ENCODE measurements at regions not wholly inside any gene's neighbourhood (a gene's known extent, or its start where the extent isn't known, plus 50 kb on each side); places are given as distances from the start of the nearest gene placed in this dataset.

DNA sequence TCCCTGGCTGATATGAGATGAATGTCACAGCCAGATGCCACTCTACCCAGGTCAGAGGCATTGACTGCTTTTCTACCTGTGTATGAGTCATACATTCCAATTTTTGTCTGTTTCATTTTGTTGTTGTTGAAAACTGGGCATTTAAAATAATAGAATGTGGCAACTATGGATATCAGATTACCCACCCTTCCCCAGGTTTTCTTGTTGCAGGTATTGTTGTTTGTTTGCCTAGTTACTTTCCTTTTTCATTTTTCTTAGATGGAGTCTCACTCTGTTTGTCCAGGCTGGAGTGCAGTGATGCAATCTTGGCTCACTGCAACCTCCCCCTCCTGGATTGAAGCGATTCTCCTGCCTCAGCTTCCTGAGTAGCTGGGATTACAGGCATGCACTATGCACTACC is 70.2 kb downstream of the LRRC30 start:
- no peak for TF ChIP-seq EZH2 (IDR thresholded peaks at IDR 0.05; ENCODE audit: low read length)
- TF ChIP-seq, protein P1, sequence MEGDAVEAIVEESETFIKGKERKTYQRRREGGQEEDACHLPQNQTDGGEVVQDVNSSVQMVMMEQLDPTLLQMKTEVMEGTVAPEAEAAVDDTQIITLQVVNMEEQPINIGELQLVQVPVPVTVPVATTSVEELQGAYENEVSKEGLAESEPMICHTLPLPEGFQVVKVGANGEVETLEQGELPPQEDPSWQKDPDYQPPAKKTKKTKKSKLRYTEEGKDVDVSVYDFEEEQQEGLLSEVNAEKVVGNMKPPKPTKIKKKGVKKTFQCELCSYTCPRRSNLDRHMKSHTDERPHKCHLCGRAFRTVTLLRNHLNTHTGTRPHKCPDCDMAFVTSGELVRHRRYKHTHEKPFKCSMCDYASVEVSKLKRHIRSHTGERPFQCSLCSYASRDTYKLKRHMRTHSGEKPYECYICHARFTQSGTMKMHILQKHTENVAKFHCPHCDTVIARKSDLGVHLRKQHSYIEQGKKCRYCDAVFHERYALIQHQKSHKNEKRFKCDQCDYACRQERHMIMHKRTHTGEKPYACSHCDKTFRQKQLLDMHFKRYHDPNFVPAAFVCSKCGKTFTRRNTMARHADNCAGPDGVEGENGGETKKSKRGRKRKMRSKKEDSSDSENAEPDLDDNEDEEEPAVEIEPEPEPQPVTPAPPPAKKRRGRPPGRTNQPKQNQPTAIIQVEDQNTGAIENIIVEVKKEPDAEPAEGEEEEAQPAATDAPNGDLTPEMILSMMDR (optimal IDR thresholded peaks at IDR 0.05 in 1 of 3, IDR thresholded peaks at IDR 0.05 in 1 of 3, conservative IDR thresholded peaks at IDR 0.05 in 1 of 3; ENCODE audit: extremely low read depth in 1 of 3, insufficient read depth in 2 of 3, low read length in 3 of 3): no peak
- Histone ChIP-seq H3K4me2 (ENCODE audit: control insufficient read depth, extremely low read depth, insufficient read depth, low read depth, low read length) (no peak overlapping the region), H3K9me3 (ENCODE audit: control insufficient read depth, low read depth, low read length) (no peaks in the 10 kb centered on the region), H3K9me1 (ENCODE audit: control insufficient read depth, extremely low read depth, insufficient read depth, low read length) (no peaks in the 10 kb centered on the region), H3K4me3 (ENCODE audit: control insufficient read depth in 2 of 3, extremely low read depth in 1 of 3, insufficient read depth in 2 of 3, low read depth in 1 of 3, low read length in 3 of 3) (no peak overlapping the region), H3K27me3 (ENCODE audit: control insufficient read depth, extremely low read depth, insufficient read depth, low read length) (no peaks in the 10 kb centered on the region), H3K27ac (ENCODE audit: control insufficient read depth, insufficient read depth, low read length) (no peak overlapping the region), H3K9ac (ENCODE audit: control insufficient read depth, extremely low read depth, insufficient read depth, low read length) (no peak overlapping the region), H3K79me2 (ENCODE audit: control insufficient read depth, insufficient read depth, low read length) (no peaks in the 10 kb centered on the region), H4K20me1 (ENCODE audit: control insufficient read depth, extremely low read depth, insufficient read depth, low read length) (no peaks in the 10 kb centered on the region), H2AFZ (ENCODE audit: control insufficient read depth, low read length) (no peak overlapping the region), H3K36me3 (ENCODE audit: control insufficient read depth in 2 of 2, extremely low read depth in 1 of 2, insufficient read depth in 2 of 2, low read length in 2 of 2) (no peaks in the 10 kb centered on the region), H3K4me1 (ENCODE audit: control insufficient read depth, extremely low read depth, insufficient read depth, low read length) (no peaks in the 10 kb centered on the region)
- dilution Hi-C loops (cut with MboI; ENCODE audit: extremely low pct_ligation_motif_present, low sequenced_read_pairs): no loop called here
- no peak for FAIRE-seq
- DNase-seq (ENCODE audit: low read depth, low spot score): no peak

DNA sequence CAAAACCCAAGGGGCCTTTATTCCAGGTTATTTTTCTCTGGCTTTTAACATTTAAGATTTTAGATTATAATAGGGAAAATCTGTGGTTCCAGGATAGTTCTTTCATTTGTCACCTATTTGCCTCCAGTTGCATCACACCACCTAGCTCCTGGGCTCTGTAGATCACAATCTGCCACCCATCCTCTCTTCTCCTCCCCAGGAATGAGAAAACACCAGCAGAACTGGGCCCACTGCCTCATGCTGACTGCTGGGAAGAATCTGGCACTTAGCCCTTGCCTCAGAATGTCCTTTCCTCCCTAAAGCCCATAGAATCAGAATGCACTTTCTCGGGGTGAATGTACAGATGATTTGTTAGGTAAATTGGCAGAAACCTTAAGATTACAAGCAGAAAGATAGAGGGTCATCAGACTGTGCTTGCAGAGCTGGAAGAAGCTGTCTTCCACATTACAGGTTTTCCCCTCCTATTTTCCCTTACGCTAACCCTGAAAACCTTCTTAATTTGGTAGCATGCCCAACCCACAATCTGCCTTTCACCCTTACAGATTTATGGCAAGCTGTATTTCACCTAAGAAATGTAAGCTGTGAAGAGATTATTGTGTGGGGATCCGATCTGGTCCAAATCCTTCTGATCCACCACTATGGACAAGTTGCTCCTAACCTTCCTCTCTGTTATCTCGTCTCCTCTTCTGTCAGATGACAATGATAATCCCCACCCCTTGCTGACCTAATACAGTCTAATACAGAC is 72.6 kb downstream of the LRRC30 start:
- no peaks in the 10 kb centered on the region for H3K4me1 ChIP-seq (ENCODE audit: control insufficient read depth, extremely low read depth, insufficient read depth, low read length)
- no peaks in the 10 kb centered on the region for H4K20me1 ChIP-seq (ENCODE audit: control insufficient read depth, extremely low read depth, insufficient read depth, low read length)
- H3K4me3 ChIP-seq (ENCODE audit: control insufficient read depth in 2 of 3, extremely low read depth in 1 of 3, insufficient read depth in 2 of 3, low read depth in 1 of 3, low read length in 3 of 3): no peak overlapping the region
- no peak for DNase-seq (ENCODE audit: low read depth, low spot score)
- no peak overlapping the region for H3K4me2 ChIP-seq (ENCODE audit: control insufficient read depth, extremely low read depth, insufficient read depth, low read depth, low read length)
- FAIRE-seq: no peak
- no peaks in the 10 kb centered on the region for H3K9me3 ChIP-seq (ENCODE audit: control insufficient read depth, low read depth, low read length)
- TF ChIP-seq EZH2 (IDR thresholded peaks at IDR 0.05; ENCODE audit: low read length): no peak
- TF ChIP-seq, protein P1 (optimal IDR thresholded peaks at IDR 0.05 in 1 of 3, IDR thresholded peaks at IDR 0.05 in 1 of 3, conservative IDR thresholded peaks at IDR 0.05 in 1 of 3; ENCODE audit: extremely low read depth in 1 of 3, insufficient read depth in 2 of 3, low read length in 3 of 3): no peak
- H3K27ac ChIP-seq (ENCODE audit: control insufficient read depth, insufficient read depth, low read length): no peak overlapping the region
- dilution Hi-C loops (cut with MboI; ENCODE audit: extremely low pct_ligation_motif_present, low sequenced_read_pairs): no loop called here
- H3K9me1 ChIP-seq (ENCODE audit: control insufficient read depth, extremely low read depth, insufficient read depth, low read length): no peaks in the 10 kb centered on the region
- no peaks in the 10 kb centered on the region for H3K36me3 ChIP-seq (ENCODE audit: control insufficient read depth in 2 of 2, extremely low read depth in 1 of 2, insufficient read depth in 2 of 2, low read length in 2 of 2)
- H3K27me3 ChIP-seq (ENCODE audit: control insufficient read depth, extremely low read depth, insufficient read depth, low read length): no peaks in the 10 kb centered on the region
- no peak overlapping the region for H3K9ac ChIP-seq (ENCODE audit: control insufficient read depth, extremely low read depth, insufficient read depth, low read length)
- no peak overlapping the region for H2AFZ ChIP-seq (ENCODE audit: control insufficient read depth, low read length)
- no peaks in the 10 kb centered on the region for H3K79me2 ChIP-seq (ENCODE audit: control insufficient read depth, insufficient read depth, low read length)

Data from keratinocyte (primary cell).